HS-5 (cell line): ENCODE measurements at regions not wholly inside any gene's neighbourhood (a gene's known extent, or its start where the extent isn't known, plus 50 kb on each side); places are given as distances from the start of the nearest gene placed in this dataset.

Experiments used
- DNase-seq: peaks from one replicate; pipeline ENCODE4 v3.0.0-alpha.2; 2012; ENCODE audit warnings: low read depth

DNA sequence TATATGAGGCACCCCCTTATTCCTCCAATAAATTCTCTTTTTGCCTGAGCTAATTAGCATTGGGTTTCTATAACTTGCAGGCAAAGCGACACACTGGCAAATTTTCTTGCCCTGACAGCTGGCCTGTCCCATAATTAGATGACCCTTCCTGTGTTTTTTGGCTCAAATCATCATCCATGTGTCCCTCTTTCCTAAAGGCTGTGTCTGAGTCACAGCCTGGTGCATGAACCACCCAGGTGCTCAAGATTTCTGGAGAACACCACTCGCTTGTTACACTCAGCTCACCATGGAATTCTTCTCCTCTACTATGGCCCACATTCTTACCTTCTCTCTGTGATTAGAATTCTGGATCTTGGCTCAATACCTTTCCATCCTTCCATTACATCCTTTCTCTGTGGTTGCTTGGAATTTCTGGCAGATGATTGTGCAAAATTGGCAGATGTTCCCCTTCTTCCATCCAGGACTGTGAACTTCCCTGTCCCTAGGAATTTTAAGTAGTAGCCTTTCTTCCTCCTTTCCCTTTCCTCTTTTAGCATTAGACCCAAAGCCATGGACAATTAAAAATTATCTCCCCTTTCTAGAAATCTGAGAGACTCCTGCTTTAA is 116.0 kb upstream of the ANKRD1 start:
- DNase-seq: no peak

DNA sequence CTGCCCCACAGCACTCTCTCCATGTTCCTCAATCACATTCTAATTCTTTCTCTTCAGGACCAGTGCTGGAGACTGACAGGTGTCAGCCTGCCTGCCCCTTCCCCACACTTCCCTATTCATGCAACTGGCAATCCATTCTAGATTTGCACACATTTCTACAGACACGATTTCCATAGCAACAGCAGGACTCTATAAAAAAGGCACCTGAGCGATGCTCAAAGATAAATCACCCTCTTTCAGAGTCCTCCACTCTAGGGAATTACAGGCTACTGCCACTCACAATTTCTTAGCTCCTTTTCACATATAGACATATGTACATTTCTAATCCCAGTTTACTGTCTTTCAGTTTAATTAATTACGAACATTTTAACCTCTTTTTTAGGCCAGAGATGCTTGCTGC is 118.1 kb upstream of the ANKRD1 start:
- no peak for DNase-seq

GRCh38 chr10:91040343-91040742 is 119.5 kb upstream of the ANKRD1 start:
- DNase-seq: no peak

GRCh38 chr10:91042069-91042468 is 121.2 kb upstream of the ANKRD1 start:
- DNase-seq: no peak

- DNase-seq: no peak
Measured at GRCh38 chr10:91043173-91043910, 122.5 kb upstream of the ANKRD1 start.

GRCh38 chr10:91046869-91047268 is 126.0 kb upstream of the ANKRD1 start:
- DNase-seq: no peak

- no peak for DNase-seq
Measured at GRCh38 chr10:91048380-91048779, 127.5 kb upstream of the ANKRD1 start.

GRCh38 chr10:91049296-91049987 is 128.6 kb upstream of the ANKRD1 start:
- DNase-seq: no peak

- DNase-seq: no peak
Measured at GRCh38 chr10:91049988-91050360, 129.1 kb upstream of the ANKRD1 start.

DNA sequence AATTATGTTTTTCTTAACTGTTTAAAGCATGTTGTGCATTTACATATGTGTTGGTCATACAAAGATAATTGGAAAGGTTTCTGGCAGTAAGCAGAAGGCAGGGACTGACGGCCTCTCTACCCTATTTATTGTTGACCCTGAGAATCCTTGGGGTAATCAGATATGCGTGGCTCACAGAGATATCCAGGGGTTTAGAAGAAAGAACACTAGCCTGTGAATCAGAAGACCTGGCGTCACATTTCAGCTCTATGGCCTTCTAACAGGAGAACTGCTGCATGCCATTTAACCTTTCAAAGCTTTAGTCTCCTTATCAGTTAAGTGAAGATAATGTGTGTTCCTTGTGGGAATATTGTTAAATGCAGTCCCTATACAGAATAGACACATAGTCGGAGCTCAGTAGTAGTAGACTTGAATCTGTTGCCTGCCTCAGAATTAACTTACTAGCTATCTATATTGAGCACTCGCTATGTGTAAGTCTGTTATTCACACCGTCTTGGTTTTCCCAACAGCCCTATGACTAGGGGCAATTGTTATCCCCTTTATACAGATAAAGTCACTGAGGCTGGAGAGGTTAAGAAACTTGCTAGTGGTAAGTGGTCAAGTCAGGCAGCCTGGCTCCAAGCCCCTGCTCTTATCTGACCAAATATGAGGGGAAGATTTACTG is 129.6 kb upstream of the ANKRD1 start:
- no peak for DNase-seq

GRCh38 chr10:91051829-91052228 is 130.9 kb upstream of the ANKRD1 start:
- DNase-seq: no peak

GRCh38 chr10:91054325-91054724 is 133.4 kb upstream of the ANKRD1 start:
- DNase-seq: no peak

GRCh38 chr10:91061187-91061586 is 140.3 kb upstream of the ANKRD1 start:
- no peak for DNase-seq

- DNase-seq: no peak
Measured at GRCh38 chr10:91061608-91062007, 140.7 kb upstream of the ANKRD1 start.

DNA sequence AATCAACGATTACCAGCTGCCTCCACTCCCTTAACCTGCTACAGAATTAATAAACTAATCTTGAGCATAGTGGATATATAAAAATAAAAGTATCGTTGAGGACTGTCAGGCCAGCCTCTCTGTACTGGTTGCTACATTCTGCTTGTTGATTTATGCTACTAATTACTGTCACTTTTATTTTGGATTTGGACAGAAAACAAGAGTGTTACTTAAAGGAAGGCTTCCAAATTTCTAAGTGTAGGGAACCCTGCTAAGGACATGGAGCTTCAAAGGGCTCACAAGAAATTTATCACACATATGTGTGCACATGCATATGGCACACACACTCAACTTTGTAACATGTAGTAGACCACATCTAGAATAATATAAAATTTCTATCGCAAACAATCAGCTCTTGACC is 141.2 kb upstream of the ANKRD1 start:
- no peak for DNase-seq

DNA sequence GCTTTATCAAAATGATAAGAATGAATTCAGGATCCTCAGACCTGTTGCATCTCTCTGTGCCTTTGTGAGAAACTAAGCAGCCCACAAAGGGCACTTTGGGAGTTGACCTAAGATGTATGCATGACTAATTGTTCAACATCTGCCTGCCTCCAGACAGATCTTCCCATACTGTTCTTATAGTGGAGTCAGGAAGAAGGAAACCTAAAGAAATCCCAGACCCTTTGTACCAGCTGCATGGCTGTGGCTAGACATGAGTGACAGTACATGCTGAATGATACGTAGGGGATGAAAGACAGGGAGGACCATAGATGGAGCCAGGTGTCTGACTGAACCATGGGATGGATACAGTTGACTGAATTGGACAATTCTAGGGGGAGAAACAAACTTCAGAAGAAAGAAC is 148.7 kb upstream of the PCGF5 start:
- no peak for DNase-seq

GRCh38 chr10:91073286-91073979 is 147.0 kb upstream of the PCGF5 start:
- DNase-seq: no peak

- DNase-seq: no peak
Measured at GRCh38 chr10:91076991-91077548, 143.4 kb upstream of the PCGF5 start.

DNA sequence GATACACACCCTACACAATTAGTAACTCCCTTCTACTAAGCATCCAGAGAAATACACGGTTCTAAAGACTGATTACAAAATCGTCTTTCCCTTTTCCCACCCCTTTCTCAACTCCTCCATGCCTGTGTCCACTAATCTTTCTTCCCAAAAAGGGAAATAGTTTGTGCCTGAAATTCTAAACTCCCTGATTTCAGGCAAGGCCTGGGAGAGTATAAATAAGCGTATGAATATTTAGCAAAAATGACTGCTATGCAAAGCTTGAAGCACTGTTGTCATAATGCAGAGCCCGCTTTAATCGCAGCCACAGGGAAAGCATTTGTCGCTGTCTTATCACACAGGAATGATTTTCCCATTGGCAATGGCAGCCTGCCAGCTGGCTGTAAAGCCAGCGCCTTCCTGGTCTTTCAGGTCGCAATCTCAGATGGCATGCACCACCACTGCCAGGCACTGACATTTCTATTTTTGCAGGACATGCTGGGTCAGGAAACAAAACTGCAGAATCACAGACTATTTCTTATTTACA is 142.9 kb upstream of the PCGF5 start:
- DNase-seq: no peak

DNA sequence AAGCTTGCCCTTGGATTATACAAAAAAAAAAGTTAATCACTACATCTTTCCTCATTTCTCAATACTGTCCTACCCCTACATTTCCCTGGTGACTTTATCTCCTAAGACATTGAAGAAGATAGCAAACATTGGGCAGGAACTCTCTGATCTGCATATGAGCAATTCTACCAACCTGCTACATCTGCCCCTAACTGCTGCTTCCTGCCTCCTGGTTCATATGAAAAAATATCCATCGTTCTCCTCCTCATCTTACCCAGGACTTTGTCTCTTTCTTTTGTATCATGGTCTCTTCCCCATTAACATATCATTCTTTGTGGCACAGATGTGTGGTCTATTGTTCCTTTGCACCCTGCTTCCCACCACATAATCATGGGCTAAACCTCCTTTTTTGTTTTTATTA is 139.7 kb upstream of the PCGF5 start:
- no peak for DNase-seq

- no peak for DNase-seq
Measured at GRCh38 chr10:91082447-91082846, 138.0 kb upstream of the PCGF5 start.
